G401 (cell line): ENCODE measurements at regions not wholly inside any gene's neighbourhood (a gene's known extent, or its start where the extent isn't known, plus 50 kb on each side); places are given as distances from the start of the nearest gene placed in this dataset.
"Not testable (repeated sequence)": the region's sequence is repeated elsewhere in the genome, so short reads cannot be mapped to it uniquely, and the experiment has no call there.

Experiments used
- DNase-seq: peaks from one replicate; pipeline ENCODE4 v3.0.0-alpha.2; 2015; ENCODE audit warnings: low spot score
- in situ Hi-C: cut with HindIII; loops from 2 replicates; pipeline ENCODE4 v1.10.0; 2016; ENCODE audit warnings: low sequenced_read_pairs, mixed read lengths

DNA sequence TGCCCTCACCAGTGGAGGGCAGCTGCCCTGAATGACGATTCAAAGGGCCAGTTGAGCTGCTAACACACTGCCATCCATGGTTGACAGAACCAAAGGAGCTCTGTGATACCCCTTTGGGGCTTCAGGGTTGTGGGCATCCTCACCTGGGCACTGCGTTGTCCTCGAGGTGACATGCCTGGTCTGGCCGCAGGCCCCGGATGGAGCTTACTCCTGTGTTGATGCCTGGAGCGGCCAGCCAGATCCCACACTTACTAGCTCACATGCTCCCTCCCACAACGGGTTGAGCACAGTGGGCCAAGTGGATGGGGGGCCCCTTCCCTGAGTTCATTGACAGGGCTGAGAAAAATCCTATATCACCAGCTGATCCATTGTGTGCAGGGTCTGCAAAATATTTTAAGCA, 898.9 kb downstream of the TAF11L14 start:
- DNase-seq: no peak
- in situ Hi-C loops: no loop called here

DNA sequence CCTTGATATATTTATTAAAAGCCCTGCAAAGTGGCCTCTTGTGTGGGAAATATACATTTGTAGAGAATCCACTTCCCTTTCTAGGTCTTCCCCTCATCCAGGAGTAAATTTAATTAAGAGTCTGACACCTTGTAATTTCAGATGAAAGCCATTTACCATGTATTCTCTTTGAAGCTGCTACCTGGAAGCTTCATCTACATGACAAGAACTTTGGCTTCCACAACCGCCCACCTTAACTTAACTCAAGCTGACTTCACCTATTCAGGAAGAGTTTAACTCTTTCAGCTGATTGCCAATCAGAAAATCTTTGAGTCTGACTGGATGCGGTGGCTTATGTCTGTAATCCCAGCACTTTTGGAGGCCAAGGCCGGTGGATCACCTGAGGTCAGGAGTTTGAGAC, 899.9 kb downstream of the TAF11L14 start:
- no peak for DNase-seq
- in situ Hi-C loops: no loop called here

DNA sequence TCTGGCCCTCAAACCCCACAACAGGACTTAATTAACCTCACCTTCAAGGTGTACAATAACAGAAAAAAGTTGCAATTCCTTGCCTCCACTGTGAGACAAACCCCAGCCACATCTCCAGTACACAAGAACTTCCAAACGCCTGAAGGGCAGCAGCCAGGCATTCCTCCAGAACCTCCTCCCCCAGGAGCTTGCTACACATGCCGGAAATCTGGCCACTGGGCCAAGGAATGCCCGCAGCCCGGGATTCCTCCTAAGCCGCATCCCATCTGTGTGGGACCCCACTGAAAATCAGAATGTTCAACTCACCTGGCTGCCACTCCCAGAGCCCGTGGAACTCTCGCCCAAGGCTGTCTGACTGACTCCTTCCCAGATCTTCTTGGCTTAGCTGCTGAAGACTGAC, 901.5 kb downstream of the TAF11L14 start:
- DNase-seq, in situ Hi-C loops: not testable (repeated sequence)

DNA sequence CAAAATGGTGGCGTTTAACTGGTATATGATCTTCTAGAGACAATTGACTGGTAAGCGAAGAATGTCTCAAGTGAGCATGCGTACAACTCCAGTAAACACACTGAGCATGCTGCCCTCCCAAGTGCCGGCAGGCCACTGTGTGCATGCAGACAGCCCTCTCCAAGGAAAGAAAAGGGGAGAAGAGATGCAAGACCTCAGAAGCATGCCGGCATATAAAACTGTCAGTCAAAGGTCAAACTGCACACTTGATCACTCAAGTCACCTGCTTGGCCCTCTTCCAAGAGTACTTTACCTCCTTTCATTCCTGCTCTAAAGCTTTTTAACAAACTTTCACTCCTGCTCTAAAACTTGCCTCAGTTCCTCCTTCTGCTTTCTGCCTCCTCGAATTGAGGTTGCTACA, 910.2 kb downstream of the TAF11L14 start:
- in situ Hi-C loops: no loop called here

GRCh38 chr5:18546591-18546990, 912.3 kb downstream of the TAF11L14 start:
- in situ Hi-C loops: no loop called here
- no peak for DNase-seq

More for the DNA sequence above, 910.2 kb downstream of the TAF11L14 start:
- no peak for DNase-seq

GRCh38 chr5:18551716-18552115, 917.5 kb downstream of the TAF11L14 start:
- in situ Hi-C loops: no loop called here
- no peak for DNase-seq

DNA sequence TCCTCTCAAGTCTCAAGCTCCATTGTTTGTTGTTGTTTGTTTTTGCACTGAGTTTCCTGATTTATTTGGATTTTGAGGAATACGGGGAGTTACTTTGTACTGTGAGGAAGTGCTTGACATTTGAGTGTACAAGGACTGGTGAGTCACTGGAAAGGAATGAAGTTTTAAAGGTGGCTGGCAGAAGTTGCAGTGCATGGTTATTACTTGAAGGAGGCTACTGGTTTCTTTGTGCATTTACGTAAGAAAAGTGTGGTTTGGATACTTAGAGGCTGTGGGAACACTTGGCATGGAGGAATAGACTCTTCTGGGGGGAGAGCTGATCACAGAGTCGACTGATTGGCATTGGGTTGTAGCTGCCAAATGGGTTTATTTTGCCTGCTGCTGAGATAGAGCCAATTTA, 919.0 kb downstream of the TAF11L14 start:
- in situ Hi-C loops: no loop called here
- no peak for DNase-seq

- in situ Hi-C loops: no loop called here
- DNase-seq: no peak
Observed at GRCh38 chr5:18560602-18561001, 926.3 kb downstream of the TAF11L14 start.

DNA sequence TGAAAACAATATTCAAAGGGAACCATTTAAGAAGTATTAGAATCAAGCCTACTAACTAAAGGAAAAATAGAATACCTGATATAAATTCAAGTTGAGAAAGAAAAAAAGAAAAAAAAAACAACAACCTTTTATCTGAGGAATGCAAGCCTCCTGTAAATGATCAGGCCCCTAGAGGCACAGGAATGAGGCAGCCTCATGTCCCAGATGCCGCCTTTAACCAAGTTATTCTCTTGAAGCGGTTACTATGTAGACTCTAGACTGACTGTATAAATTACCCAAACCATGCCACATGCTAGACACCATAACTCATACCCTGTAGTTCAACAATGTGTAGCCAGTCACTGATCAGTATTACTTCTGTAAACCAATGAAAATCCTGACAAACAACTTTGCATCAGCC, 929.6 kb downstream of the TAF11L14 start:
- DNase-seq: no peak
- in situ Hi-C loops: no loop called here

- in situ Hi-C loops: no loop called here
- DNase-seq: no peak
Observed at GRCh38 chr5:18566671-18567070, 932.4 kb downstream of the TAF11L14 start.

GRCh38 chr5:18576586-18576985, 942.3 kb downstream of the TAF11L14 start:
- in situ Hi-C loops: no loop called here
- no peak for DNase-seq

- in situ Hi-C loops: no loop called here
- no peak for DNase-seq
Observed at GRCh38 chr5:18601185-18601584, 966.9 kb downstream of the TAF11L14 start.

- in situ Hi-C loops: no loop called here
- no peak for DNase-seq
Observed at GRCh38 chr5:18602402-18602801, 968.1 kb downstream of the TAF11L14 start.

DNA sequence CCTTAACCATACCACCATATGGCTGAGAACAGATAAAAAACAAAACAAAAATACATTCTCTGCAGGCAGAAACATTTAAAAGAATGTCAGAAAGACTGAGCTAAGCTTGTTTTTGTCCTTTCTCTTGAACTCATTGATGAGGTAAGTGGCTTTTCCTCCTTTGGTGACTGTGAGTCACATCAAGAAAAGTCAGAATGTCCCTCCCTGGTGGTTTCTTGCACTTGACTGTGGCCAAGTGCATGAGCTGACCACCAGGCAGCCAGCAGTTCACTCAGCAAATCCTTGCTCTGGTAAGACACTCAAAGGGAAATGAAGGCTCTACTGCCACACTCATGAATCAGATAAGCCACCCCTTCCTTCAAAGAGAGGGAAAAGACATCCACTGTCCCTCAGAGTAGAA, 970.9 kb downstream of the TAF11L14 start:
- in situ Hi-C loops: no loop called here

GRCh38 chr5:18607570-18607969, 973.3 kb downstream of the TAF11L14 start:
- in situ Hi-C loops: no loop called here
- no peak for DNase-seq

More for the DNA sequence above, 970.9 kb downstream of the TAF11L14 start:
- no peak for DNase-seq

GRCh38 chr5:18617191-18617590, 982.9 kb downstream of the TAF11L14 start:
- DNase-seq, in situ Hi-C loops: not testable (repeated sequence)

DNA sequence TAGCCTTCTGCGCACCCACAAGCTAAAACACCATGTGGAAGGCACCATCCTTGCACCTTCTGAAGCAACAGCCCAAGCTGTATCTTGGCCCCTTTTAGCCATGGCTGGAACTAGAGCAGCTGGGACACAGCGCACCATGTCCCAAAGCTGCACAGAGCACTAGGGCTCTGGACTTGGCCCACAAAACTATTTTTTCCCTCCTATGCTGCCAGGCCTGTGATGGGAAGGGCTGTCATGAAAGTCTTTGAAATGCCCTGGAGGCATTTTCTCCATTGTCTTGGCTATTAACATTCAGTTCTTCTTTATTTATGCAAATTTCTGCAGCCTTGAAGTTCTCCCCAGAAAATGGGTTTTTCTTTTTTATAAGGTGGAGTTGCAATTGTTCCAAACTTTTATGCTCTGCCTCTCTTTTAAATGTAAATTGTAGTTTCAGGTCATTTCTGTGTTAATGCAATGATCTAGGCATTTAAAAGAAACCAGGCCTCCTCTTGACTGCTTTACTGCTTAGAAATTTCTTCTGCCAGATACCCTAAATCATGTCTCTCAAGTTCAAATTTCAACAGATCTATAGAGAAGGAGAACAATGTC, 996.3 kb downstream of the TAF11L14 start:
- DNase-seq: no peak
- in situ Hi-C loops: no loop called here

DNA sequence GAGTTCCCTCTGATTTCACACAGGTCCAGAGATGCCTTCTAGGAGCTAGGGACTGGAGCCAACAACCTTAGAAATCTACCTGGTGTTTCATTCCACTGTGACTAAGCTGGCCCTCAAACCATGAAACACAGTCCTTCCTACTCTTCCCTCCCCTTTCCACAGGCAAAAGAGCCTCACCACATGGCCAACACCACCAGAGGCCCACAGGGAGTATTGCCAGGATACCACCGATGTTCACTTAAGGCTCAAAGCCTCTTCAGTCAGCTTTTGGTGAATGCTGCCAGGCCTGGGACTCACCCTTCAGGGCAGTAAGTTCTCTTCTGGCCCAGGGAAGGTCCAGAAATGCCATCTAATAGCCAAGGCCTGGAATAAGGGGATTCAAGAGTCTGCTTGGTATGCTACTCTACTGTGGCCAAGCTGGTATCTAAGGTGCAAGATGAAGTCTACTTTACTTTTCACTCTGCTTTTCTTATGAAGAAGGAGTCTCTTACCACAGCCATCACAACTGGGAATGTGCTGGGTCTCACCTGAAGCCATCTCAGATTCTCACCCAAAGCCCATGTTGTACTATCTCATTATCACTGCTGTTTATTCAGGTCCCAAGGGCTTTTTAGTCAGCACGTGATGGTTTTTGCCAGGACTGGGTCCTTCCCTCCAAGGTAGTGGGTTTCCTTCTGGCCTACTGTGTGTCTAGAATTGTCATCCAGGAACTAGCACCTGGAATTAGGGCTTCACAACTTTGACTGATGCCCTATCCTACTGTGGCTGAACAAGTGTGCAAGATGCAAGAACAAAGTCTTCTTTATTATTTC, 1018.4 kb downstream of the TAF11L14 start:
- in situ Hi-C loops: no loop called here

GRCh38 chr5:18653216-18653752, 1019.0 kb downstream of the TAF11L14 start:
- DNase-seq: no peak
- in situ Hi-C loops: no loop called here

More for the DNA sequence above, 1018.4 kb downstream of the TAF11L14 start:
- DNase-seq: no peak

- no peak for DNase-seq
- in situ Hi-C loops: no loop called here
Observed at GRCh38 chr5:18660511-18660910, 1026.3 kb downstream of the TAF11L14 start.

DNA sequence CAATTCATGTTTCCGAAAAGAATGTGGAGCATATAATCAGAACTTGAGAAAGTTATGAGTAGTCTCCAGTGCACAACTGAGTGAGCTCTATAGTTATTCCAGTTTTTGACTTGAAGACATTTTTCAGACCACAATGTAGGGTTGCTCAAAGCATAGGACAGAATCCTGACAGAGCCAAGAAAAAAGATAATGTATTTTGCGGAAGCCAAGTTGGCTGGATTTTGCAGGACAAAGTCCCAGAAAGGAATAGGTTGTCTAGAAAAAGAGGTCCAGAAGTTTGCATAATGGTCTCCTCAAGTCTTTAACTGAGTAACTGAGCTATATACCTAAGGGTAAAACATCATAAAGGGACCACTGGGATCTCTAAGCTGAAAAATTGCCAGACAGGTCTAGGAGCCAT, 1028.0 kb downstream of the TAF11L14 start:
- DNase-seq: no peak
- in situ Hi-C loops: no loop called here
